Sigmoid colon (tissue), 4 donors: ENCODE measurements at regions not wholly inside any gene's neighbourhood (a gene's known extent, or its start where the extent isn't known, plus 50 kb on each side); places are given as distances from the start of the nearest gene placed in this dataset.

ENCODE experiments used
- CTCF ChIP-seq, 4 experiments: fragments of 450-650 bp in 3 of 4; fragments of 200-600 bp in 1 of 4; IDR thresholded peaks; one replicate each; pipeline ENCODE4 v1.5.1; 2016 to 2019; ENCODE audit warnings: antibody characterized with exemption in 4 of 4, mild to moderate bottlenecking in 3 of 4, moderate library complexity in 2 of 4
- EP300 ChIP-seq, 4 donors: sonication (generic); formaldehyde crosslinking; IDR thresholded peaks; one replicate each; pipeline ENCODE4 v1.6.1; 2017; ENCODE audit warnings: antibody characterized with exemption in 4 of 4
- POLR2A ChIP-seq, 2 donors: fragments of 450-650 bp; IDR thresholded peaks; one replicate each; pipeline ENCODE4 v1.6.1; 2016; ENCODE audit warnings: antibody characterized with exemption in 2 of 2, mild to moderate bottlenecking in 2 of 2, moderate library complexity in 2 of 2
- POLR2AphosphoS5 ChIP-seq, 4 donors: sonication (generic); formaldehyde crosslinking; IDR thresholded peaks; one replicate each; pipeline ENCODE4 v1.6.1; 2017; ENCODE audit warnings: antibody characterized with exemption in 4 of 4

- TF ChIP-seq CTCF (IDR thresholded peaks at IDR 0.05) (no peak), EP300 (IDR thresholded peaks at IDR 0.05) (no peak), POLR2AphosphoS5 (IDR thresholded peaks at IDR 0.05) (no peak), POLR2A (IDR thresholded peaks at IDR 0.05) (no peak)
These were observed 127.7 kb upstream of the AJAP1 start for GRCh38 chr1:4526747-4527146.
